ENCODE measurements at regions not wholly inside any gene's neighbourhood (a gene's known extent, or its start where the extent isn't known, plus 50 kb on each side); places are given as distances from the start of the nearest gene placed in this dataset.

GRCh38 chr14:98252820-98253219 lies 1019.2 kb downstream of the BCL11B start:
- no peaks in the 10 kb centered on the region for H3K9me3 ChIP-seq
- H3K27me3 ChIP-seq = peaks cover 7% of the 10 kb centered on the region
- no peak for ATAC-seq
- no peak overlapping the region for H3K4me3 ChIP-seq
- 0 to 30% methylated on average over 1 of the region's 1 CpG for WGBS, 2 donors (ENCODE audit: low coverage in 1 of 2)
- H3K27ac ChIP-seq = no peak overlapping the region
- no peaks in the 10 kb centered on the region for H3K36me3 ChIP-seq
- H3K4me1 ChIP-seq = no peaks in the 10 kb centered on the region
- TF ChIP-seq EP300 (IDR thresholded peaks at IDR 0.05) = no peak
- TF ChIP-seq CTCF (IDR thresholded peaks at IDR 0.05) = no peak
- TF ChIP-seq POLR2AphosphoS5 (IDR thresholded peaks at IDR 0.05) = no peak
- TF ChIP-seq POLR2A (IDR thresholded peaks at IDR 0.05) = no peak

DNA sequence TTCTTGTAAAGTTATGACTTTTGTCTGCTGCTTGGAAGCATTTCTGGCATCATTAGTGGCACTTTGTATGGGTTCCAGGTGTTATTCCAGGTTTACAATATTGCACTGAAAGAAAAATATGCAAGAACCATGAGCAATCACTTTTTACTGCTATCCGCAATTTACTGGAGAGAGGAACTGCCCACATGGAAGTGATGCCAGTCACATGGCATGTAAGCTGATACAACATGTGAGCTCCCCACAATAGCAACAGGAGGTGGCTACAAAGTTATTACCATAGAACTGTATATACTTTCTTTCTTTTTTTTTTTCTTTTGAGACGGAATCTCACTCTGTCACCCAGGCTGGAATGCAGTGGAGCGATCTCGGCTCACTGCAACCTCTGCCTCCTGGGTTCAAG lies 1012.1 kb downstream of the BCL11B start:
- TF ChIP-seq POLR2A (IDR thresholded peaks at IDR 0.05) (no peak), EP300 (IDR thresholded peaks at IDR 0.05) (no peak), CTCF (IDR thresholded peaks at IDR 0.05) (no peak), POLR2AphosphoS5 (IDR thresholded peaks at IDR 0.05) (no peak)
- no peak overlapping the region for H3K4me3 ChIP-seq
- peaks cover 0 to 6% (median 0%) of the 10 kb centered on the region in 3 donors for H3K9me3 ChIP-seq
- no peak overlapping the region for H3K27ac ChIP-seq
- H3K4me1 ChIP-seq = no peaks in the 10 kb centered on the region
- 35 to 44% methylated on average over 3 to 4 of the region's 4 CpGs for WGBS, 2 donors (ENCODE audit: low coverage in 1 of 2)
- H3K36me3 ChIP-seq = no peaks in the 10 kb centered on the region
- ATAC-seq = no peak
- H3K27me3 ChIP-seq = peaks cover 6% of the 10 kb centered on the region

DNA sequence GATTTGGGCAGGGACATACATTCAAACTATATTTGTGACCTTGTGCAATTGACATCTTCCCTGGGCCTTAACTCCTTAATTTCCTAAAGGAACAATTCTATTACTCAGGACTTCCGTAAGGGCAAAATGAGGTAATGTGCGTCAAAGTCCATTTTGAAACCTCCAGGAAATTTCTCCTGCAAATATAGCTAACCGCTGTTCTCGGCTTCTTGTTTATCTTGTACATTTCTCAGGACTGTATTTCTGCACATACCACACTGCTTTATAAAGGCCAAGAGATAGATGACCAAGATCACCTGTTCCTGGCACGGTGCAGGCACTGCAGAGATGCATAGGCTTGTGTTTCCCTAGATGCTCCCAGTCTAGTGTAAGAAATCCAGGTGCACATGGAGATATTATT lies 1009.4 kb downstream of the BCL11B start:
- peaks cover 11% of the 10 kb centered on the region for H3K27me3 ChIP-seq
- WGBS, 2 donors (ENCODE audit: low coverage in 1 of 2) = 76 to 85% methylated on average over 4 to 5 of the region's 5 CpGs
- ATAC-seq = no peak
- TF ChIP-seq POLR2AphosphoS5 (IDR thresholded peaks at IDR 0.05) = no peak
- no peak for TF ChIP-seq POLR2A (IDR thresholded peaks at IDR 0.05)
- TF ChIP-seq CTCF (IDR thresholded peaks at IDR 0.05) = no peak
- TF ChIP-seq EP300 (IDR thresholded peaks at IDR 0.05) = no peak
- H3K4me3 ChIP-seq = no peak overlapping the region
- H3K4me1 ChIP-seq = no peaks in the 10 kb centered on the region
- no peaks in the 10 kb centered on the region for H3K36me3 ChIP-seq
- H3K27ac ChIP-seq = no peak overlapping the region
- H3K9me3 ChIP-seq = peaks cover 0 to 6% (median 0%) of the 10 kb centered on the region in 3 donors

GRCh38 chr14:98269533-98269932 lies 1002.5 kb downstream of the BCL11B start:
- Histone ChIP-seq H3K4me1 (no peaks in the 10 kb centered on the region), H3K9me3 (peaks cover 0 to 8% (median 0%) of the 10 kb centered on the region in 3 donors), H3K27ac (no peak overlapping the region), H3K4me3 (no peak overlapping the region), H3K27me3 (peaks cover 5% of the 10 kb centered on the region), H3K36me3 (no peaks in the 10 kb centered on the region)
- ATAC-seq = no peak
- no peak for TF ChIP-seq EP300 (IDR thresholded peaks at IDR 0.05)
- no peak for TF ChIP-seq POLR2AphosphoS5 (IDR thresholded peaks at IDR 0.05)
- no peak for TF ChIP-seq CTCF (IDR thresholded peaks at IDR 0.05)
- TF ChIP-seq POLR2A (IDR thresholded peaks at IDR 0.05) = no peak

- ATAC-seq = no peak
These were observed 1001.8 kb downstream of the BCL11B start for GRCh38 chr14:98270201-98270600.

More at GRCh38 chr14:98270201-98270600, 1001.8 kb downstream of the BCL11B start:
- H3K4me1 ChIP-seq = no peaks in the 10 kb centered on the region
- no peak overlapping the region for H3K4me3 ChIP-seq
- H3K27me3 ChIP-seq = peaks cover 5% of the 10 kb centered on the region
- H3K36me3 ChIP-seq = no peaks in the 10 kb centered on the region
- no peak overlapping the region for H3K27ac ChIP-seq
- TF ChIP-seq CTCF (IDR thresholded peaks at IDR 0.05) (no peak), POLR2AphosphoS5 (IDR thresholded peaks at IDR 0.05) (no peak), EP300 (IDR thresholded peaks at IDR 0.05) (no peak), POLR2A (IDR thresholded peaks at IDR 0.05) (no peak)
- H3K9me3 ChIP-seq = peaks cover 0 to 8% (median 0%) of the 10 kb centered on the region in 3 donors
